ENCODE measurements at regions not wholly inside any gene's neighbourhood (a gene's known extent, or its start where the extent isn't known, plus 50 kb on each side); places are given as distances from the start of the nearest gene placed in this dataset.
"Not testable (repeated sequence)": the region's sequence is repeated elsewhere in the genome, so short reads cannot be mapped to it uniquely, and the experiment has no call there.

GRCh38 chr15:81825136-81825535 lies 220.7 kb downstream of the MEX3B start:
- H3K4me3 ChIP-seq = no peak overlapping the region
- H3K9ac ChIP-seq (ENCODE audit: insufficient read length) = no peak overlapping the region
- TF ChIP-seq POLR2AphosphoS5 (IDR thresholded peaks at IDR 0.05; ENCODE audit: borderline replicate concordance, low read depth, low read length) (no peak), EZH2 (IDR thresholded peaks at IDR 0.05) (no peak), FOXP2 (optimal IDR thresholded peaks at IDR 0.05; ENCODE audit: control extremely low read depth, extremely low read length, insufficient read depth) (no peak)
- no peaks in the 10 kb centered on the region for H3K36me3 ChIP-seq (ENCODE audit: insufficient read depth, low read length)
- H3K27ac ChIP-seq = no peak overlapping the region
- no peaks in the 10 kb centered on the region for H3K9me3 ChIP-seq (ENCODE audit: low read depth, low read length)
- no peak for DNase-seq (ENCODE audit: low read depth, low spot score)

GRCh38 chr15:81822587-81822986 lies 223.2 kb downstream of the MEX3B start:
- H3K9ac ChIP-seq (ENCODE audit: insufficient read length); H3K4me3 ChIP-seq; H3K36me3 ChIP-seq (ENCODE audit: insufficient read depth, low read length); DNase-seq (ENCODE audit: low read depth, low spot score); H3K9me3 ChIP-seq (ENCODE audit: low read depth, low read length); H3K27ac ChIP-seq: not testable (repeated sequence)

GRCh38 chr15:81819924-81820635 lies 225.7 kb downstream of the MEX3B start:
- TF ChIP-seq POLR2AphosphoS5 (IDR thresholded peaks at IDR 0.05; ENCODE audit: borderline replicate concordance, low read depth, low read length) (no peak), FOXP2 (optimal IDR thresholded peaks at IDR 0.05; ENCODE audit: control extremely low read depth, extremely low read length, insufficient read depth) (no peak), EZH2 (IDR thresholded peaks at IDR 0.05) (no peak)
- H3K4me3 ChIP-seq = no peak overlapping the region
- H3K27ac ChIP-seq = no peak overlapping the region
- no peaks in the 10 kb centered on the region for H3K36me3 ChIP-seq (ENCODE audit: insufficient read depth, low read length)
- no peak overlapping the region for H3K9ac ChIP-seq (ENCODE audit: insufficient read length)
- no peaks in the 10 kb centered on the region for H3K9me3 ChIP-seq (ENCODE audit: low read depth, low read length)
- no peak for DNase-seq (ENCODE audit: low read depth, low spot score)

GRCh38 chr15:81814882-81815455 lies 230.8 kb downstream of the MEX3B start:
- H3K27ac ChIP-seq = no peak overlapping the region
- H3K9ac ChIP-seq (ENCODE audit: insufficient read length) = no peak overlapping the region
- H3K9me3 ChIP-seq (ENCODE audit: low read depth, low read length) = no peaks in the 10 kb centered on the region
- DNase-seq (ENCODE audit: low read depth, low spot score) = no peak
- H3K36me3 ChIP-seq (ENCODE audit: insufficient read depth, low read length) = no peaks in the 10 kb centered on the region
- TF ChIP-seq FOXP2 (optimal IDR thresholded peaks at IDR 0.05; ENCODE audit: control extremely low read depth, extremely low read length, insufficient read depth) (no peak), POLR2AphosphoS5 (IDR thresholded peaks at IDR 0.05; ENCODE audit: borderline replicate concordance, low read depth, low read length) (no peak), EZH2 (IDR thresholded peaks at IDR 0.05) (no peak)
- no peak overlapping the region for H3K4me3 ChIP-seq

GRCh38 chr15:81813215-81813614 lies 232.6 kb downstream of the MEX3B start:
- DNase-seq (ENCODE audit: low read depth, low spot score) = no peak

GRCh38 chr15:81812456-81812855 lies 233.4 kb downstream of the MEX3B start:
- TF ChIP-seq FOXP2 (optimal IDR thresholded peaks at IDR 0.05; ENCODE audit: control extremely low read depth, extremely low read length, insufficient read depth) (no peak), POLR2AphosphoS5 (IDR thresholded peaks at IDR 0.05; ENCODE audit: borderline replicate concordance, low read depth, low read length) (no peak), EZH2 (IDR thresholded peaks at IDR 0.05) (no peak)
- H3K27ac ChIP-seq = no peak overlapping the region
- DNase-seq (ENCODE audit: low read depth, low spot score) = no peak
- no peak overlapping the region for H3K4me3 ChIP-seq
- no peak overlapping the region for H3K9ac ChIP-seq (ENCODE audit: insufficient read length)
- no peaks in the 10 kb centered on the region for H3K9me3 ChIP-seq (ENCODE audit: low read depth, low read length)
- H3K36me3 ChIP-seq (ENCODE audit: insufficient read depth, low read length) = no peaks in the 10 kb centered on the region

More at GRCh38 chr15:81813215-81813614, 232.6 kb downstream of the MEX3B start:
- no peaks in the 10 kb centered on the region for H3K36me3 ChIP-seq (ENCODE audit: insufficient read depth, low read length)
- H3K9me3 ChIP-seq (ENCODE audit: low read depth, low read length) = no peaks in the 10 kb centered on the region
- no peak overlapping the region for H3K9ac ChIP-seq (ENCODE audit: insufficient read length)
- no peak overlapping the region for H3K27ac ChIP-seq
- TF ChIP-seq POLR2AphosphoS5 (IDR thresholded peaks at IDR 0.05; ENCODE audit: borderline replicate concordance, low read depth, low read length) = no peak
- TF ChIP-seq FOXP2 (optimal IDR thresholded peaks at IDR 0.05; ENCODE audit: control extremely low read depth, extremely low read length, insufficient read depth) = no peak
- no peak for TF ChIP-seq EZH2 (IDR thresholded peaks at IDR 0.05)
- no peak overlapping the region for H3K4me3 ChIP-seq

- no peaks in the 10 kb centered on the region for H3K9me3 ChIP-seq (ENCODE audit: low read depth, low read length)
- H3K27ac ChIP-seq = no peak overlapping the region
- H3K4me3 ChIP-seq = no peak overlapping the region
- H3K36me3 ChIP-seq (ENCODE audit: insufficient read depth, low read length) = no peaks in the 10 kb centered on the region
- TF ChIP-seq FOXP2 (optimal IDR thresholded peaks at IDR 0.05; ENCODE audit: control extremely low read depth, extremely low read length, insufficient read depth) (no peak), EZH2 (IDR thresholded peaks at IDR 0.05) (no peak), POLR2AphosphoS5 (IDR thresholded peaks at IDR 0.05; ENCODE audit: borderline replicate concordance, low read depth, low read length) (no peak)
- no peak for DNase-seq (ENCODE audit: low read depth, low spot score)
- H3K9ac ChIP-seq (ENCODE audit: insufficient read length) = no peak overlapping the region
Measured at GRCh38 chr15:81811736-81812135, 234.1 kb downstream of the MEX3B start.

- DNase-seq (ENCODE audit: low read depth, low spot score) = peak; percentile 12
- H3K4me3 ChIP-seq = no peak overlapping the region
Measured at GRCh38 chr15:81809543-81809942, 236.3 kb downstream of the MEX3B start.

GRCh38 chr15:81807806-81808205 lies 238.0 kb downstream of the MEX3B start:
- no peaks in the 10 kb centered on the region for H3K9me3 ChIP-seq (ENCODE audit: low read depth, low read length)
- TF ChIP-seq FOXP2 (optimal IDR thresholded peaks at IDR 0.05; ENCODE audit: control extremely low read depth, extremely low read length, insufficient read depth) (no peak), POLR2AphosphoS5 (IDR thresholded peaks at IDR 0.05; ENCODE audit: borderline replicate concordance, low read depth, low read length) (no peak), EZH2 (IDR thresholded peaks at IDR 0.05) (no peak)
- no peaks in the 10 kb centered on the region for H3K36me3 ChIP-seq (ENCODE audit: insufficient read depth, low read length)
- no peak overlapping the region for H3K4me3 ChIP-seq
- H3K27ac ChIP-seq = no peak overlapping the region
- H3K9ac ChIP-seq (ENCODE audit: insufficient read length) = no peak overlapping the region
- DNase-seq (ENCODE audit: low read depth, low spot score) = no peak

More at GRCh38 chr15:81809543-81809942, 236.3 kb downstream of the MEX3B start:
- H3K9ac ChIP-seq (ENCODE audit: insufficient read length) = no peak overlapping the region
- H3K9me3 ChIP-seq (ENCODE audit: low read depth, low read length) = no peaks in the 10 kb centered on the region
- H3K36me3 ChIP-seq (ENCODE audit: insufficient read depth, low read length) = no peaks in the 10 kb centered on the region
- no peak overlapping the region for H3K27ac ChIP-seq
- no peak for TF ChIP-seq POLR2AphosphoS5 (IDR thresholded peaks at IDR 0.05; ENCODE audit: borderline replicate concordance, low read depth, low read length)
- no peak for TF ChIP-seq EZH2 (IDR thresholded peaks at IDR 0.05)
- TF ChIP-seq FOXP2 (optimal IDR thresholded peaks at IDR 0.05; ENCODE audit: control extremely low read depth, extremely low read length, insufficient read depth) = no peak

Measured in SK-N-MC (cell line).